Right lobe of liver (tissue), 4 donors: ENCODE measurements at regions not wholly inside any gene's neighbourhood (a gene's known extent, or its start where the extent isn't known, plus 50 kb on each side); places are given as distances from the start of the nearest gene placed in this dataset.
"Not testable (repeated sequence)": the region's sequence is repeated elsewhere in the genome, so short reads cannot be mapped to it uniquely, and the experiment has no call there.

Experiments used
- CTCF ChIP-seq, 4 donors: fragments of 200-600 bp in 3 of 4; fragments of 450-650 bp in 1 of 4; IDR thresholded peaks; one replicate each; pipeline versions ENCODE4 v1.5.1 to v1.8.0; 2016 to 2022; ENCODE audit warnings: antibody characterized with exemption in 4 of 4, mild to moderate bottlenecking in 2 of 4
- POLR2A ChIP-seq: fragments of 450-650 bp; IDR thresholded peaks from one replicate; pipeline ENCODE4 v1.6.1; 2017; ENCODE audit warnings: antibody characterized with exemption, mild to moderate bottlenecking
- donor health status: DM: no; HTN: no; CAD: no.
- donor health status: DM: no; HTN: no; CAD: no.
- donor health status: DM: no; HTN: yes; CAD: no.

GRCh38 chr21:9361615-9362014, 1159.8 kb upstream of the TPTE start:
- not testable (repeated sequence) for TF ChIP-seq CTCF (IDR thresholded peaks at IDR 0.05); POLR2A
